ENCODE measurements at regions not wholly inside any gene's neighbourhood (a gene's known extent, or its start where the extent isn't known, plus 50 kb on each side); places are given as distances from the start of the nearest gene placed in this dataset.

DNA sequence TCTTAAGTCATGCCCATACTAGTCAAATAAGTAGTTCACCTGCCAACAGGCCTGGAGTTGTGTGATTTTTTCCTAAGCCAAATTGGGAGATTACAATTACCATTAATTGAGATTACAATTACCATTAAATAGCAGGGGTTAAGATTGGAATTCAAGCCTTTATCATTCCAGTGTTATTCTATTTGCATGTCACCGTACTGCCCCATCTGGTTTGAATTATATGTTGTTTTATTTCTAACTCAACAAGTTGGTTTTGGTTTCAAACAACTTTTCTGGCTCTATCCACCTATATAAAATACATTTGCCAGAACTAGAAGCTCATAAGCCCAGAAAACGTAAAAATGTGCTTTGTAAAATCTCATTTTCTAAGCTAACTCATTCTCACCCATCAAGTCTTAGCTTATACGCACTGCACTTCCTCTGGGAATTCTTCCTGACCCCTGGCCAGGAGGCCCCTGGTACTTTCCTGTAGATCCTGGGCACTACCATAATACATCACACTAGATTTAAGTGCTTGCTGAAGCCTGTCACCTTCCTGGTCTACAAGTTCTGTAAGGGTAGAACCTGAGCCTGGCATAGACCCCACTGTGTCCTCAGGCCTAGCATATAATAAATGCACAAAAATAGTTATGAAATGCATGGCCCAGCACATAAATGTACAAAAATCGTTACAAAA is 242.0 kb upstream of the TRPM3 start:
- TF ChIP-seq, protein P1, sequence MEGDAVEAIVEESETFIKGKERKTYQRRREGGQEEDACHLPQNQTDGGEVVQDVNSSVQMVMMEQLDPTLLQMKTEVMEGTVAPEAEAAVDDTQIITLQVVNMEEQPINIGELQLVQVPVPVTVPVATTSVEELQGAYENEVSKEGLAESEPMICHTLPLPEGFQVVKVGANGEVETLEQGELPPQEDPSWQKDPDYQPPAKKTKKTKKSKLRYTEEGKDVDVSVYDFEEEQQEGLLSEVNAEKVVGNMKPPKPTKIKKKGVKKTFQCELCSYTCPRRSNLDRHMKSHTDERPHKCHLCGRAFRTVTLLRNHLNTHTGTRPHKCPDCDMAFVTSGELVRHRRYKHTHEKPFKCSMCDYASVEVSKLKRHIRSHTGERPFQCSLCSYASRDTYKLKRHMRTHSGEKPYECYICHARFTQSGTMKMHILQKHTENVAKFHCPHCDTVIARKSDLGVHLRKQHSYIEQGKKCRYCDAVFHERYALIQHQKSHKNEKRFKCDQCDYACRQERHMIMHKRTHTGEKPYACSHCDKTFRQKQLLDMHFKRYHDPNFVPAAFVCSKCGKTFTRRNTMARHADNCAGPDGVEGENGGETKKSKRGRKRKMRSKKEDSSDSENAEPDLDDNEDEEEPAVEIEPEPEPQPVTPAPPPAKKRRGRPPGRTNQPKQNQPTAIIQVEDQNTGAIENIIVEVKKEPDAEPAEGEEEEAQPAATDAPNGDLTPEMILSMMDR (IDR thresholded peaks at IDR 0.05; ENCODE audit: low read length, missing control alignments): no peak
- no peak for DNase-seq (ENCODE audit: low read depth)
- no peak overlapping the region for H3K4me3 ChIP-seq (replicated peaks; ENCODE audit: low read depth, low read length)

DNA sequence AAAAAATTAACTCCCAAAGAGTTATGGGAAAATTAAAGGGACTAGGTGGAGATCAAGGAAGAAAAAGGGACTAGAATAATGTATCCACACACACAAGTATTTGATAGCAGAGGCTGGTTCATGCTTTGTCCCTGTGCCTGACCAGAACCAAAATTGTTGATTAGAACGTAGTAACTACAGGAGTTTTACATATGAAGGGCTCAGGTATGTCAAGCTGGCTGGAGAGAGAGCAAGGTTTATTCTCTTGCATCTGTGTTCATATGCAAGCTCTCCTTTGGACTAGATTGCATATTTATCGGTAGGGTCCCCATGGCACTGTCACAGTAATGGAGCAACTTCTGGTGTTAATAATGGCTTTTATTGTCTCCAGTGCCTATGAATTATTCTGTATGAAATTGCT is 239.9 kb upstream of the TRPM3 start:
- no peak for DNase-seq (ENCODE audit: low read depth)
- TF ChIP-seq, protein P1 (IDR thresholded peaks at IDR 0.05; ENCODE audit: low read length, missing control alignments): no peak
- no peak overlapping the region for H3K4me3 ChIP-seq (replicated peaks; ENCODE audit: low read depth, low read length)

DNA sequence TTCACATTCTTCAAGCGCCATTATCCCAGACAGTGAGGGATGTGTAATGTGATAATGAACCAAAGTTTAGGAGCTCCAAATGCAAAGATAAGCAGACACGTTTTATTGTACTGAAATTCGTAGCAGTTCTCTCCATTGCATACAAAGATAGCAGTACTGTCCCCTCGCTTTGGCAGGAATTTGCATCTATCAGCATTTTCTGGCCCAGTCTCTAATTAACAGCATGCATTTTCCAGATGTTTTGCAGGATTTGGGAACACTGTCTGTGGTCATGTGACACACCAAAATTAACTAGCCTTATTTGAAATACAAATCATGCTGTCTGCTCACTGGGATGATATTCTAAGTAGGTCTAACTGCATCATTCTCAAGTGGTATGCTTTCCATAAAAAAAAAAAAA is 235.9 kb upstream of the TRPM3 start:
- H3K4me3 ChIP-seq (replicated peaks; ENCODE audit: low read depth, low read length): no peak overlapping the region
- TF ChIP-seq, protein P1 (IDR thresholded peaks at IDR 0.05; ENCODE audit: low read length, missing control alignments): no peak
- no peak for DNase-seq (ENCODE audit: low read depth)

DNA sequence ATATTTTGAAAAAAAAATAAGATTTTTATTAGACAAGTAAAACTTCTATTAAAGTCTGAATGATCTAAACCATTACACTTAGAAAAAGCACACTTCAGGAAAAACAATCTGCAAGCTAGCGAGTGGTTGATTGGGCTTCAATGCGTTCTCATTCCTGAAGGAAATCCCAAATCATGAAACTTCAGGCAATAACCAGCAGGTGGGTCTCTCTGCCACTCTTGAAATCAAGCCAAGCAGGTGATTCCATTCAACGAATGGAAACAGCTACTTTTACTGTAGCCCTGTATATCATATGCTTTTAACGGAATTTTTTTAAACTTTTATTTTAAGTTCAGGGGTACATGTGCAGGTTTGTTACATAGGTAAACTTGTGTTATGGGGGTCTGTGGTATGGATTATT is 234.5 kb upstream of the TRPM3 start:
- no peak overlapping the region for H3K4me3 ChIP-seq (replicated peaks; ENCODE audit: low read depth, low read length)
- TF ChIP-seq, protein P1 (IDR thresholded peaks at IDR 0.05; ENCODE audit: low read length, missing control alignments): no peak
- DNase-seq (ENCODE audit: low read depth): no peak

DNA sequence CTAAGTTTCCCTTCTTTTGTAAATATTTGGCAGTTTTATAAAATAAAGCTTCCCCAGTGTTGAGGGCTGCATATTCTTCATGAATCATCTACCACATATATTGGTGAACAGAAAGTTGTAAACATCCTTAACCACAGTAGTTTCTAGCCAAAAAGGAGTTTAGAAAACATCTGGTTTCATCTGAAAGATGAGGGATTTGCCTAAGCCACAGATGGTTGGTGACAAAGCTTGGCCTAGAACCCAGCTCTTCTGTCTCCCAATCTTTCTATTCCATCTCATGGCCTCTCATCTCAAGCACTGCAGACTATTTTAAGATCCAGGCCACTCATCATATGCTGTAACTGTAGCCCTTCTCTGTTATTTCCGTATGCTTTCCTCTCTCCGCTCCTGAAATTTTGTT is 232.3 kb upstream of the TRPM3 start:
- no peak overlapping the region for H3K4me3 ChIP-seq (replicated peaks; ENCODE audit: low read depth, low read length)
- TF ChIP-seq, protein P1 (IDR thresholded peaks at IDR 0.05; ENCODE audit: low read length, missing control alignments): no peak
- DNase-seq (ENCODE audit: low read depth): no peak

DNA sequence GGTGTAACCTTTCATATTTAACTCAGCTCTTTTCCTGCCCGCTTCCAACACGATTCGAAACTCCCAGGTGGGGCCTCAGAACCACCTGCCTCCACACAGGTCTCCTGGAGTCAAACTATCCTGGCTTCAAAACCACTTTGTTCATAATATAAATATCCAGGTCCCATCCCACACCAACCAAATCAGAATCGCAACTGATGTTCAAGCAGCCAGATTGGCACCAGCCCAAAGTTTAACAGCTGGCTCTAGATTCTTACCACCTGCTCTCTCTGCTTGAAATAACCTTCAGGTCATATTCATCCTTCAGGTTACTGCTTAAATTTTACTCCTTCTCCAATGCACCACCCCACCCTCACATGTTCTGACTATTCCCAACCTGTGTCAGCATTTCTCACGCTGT is 231.4 kb upstream of the TRPM3 start:
- DNase-seq (ENCODE audit: low read depth): no peak
- no peak overlapping the region for H3K4me3 ChIP-seq (replicated peaks; ENCODE audit: low read depth, low read length)
- TF ChIP-seq, protein P1 (IDR thresholded peaks at IDR 0.05; ENCODE audit: low read length, missing control alignments): no peak

DNA sequence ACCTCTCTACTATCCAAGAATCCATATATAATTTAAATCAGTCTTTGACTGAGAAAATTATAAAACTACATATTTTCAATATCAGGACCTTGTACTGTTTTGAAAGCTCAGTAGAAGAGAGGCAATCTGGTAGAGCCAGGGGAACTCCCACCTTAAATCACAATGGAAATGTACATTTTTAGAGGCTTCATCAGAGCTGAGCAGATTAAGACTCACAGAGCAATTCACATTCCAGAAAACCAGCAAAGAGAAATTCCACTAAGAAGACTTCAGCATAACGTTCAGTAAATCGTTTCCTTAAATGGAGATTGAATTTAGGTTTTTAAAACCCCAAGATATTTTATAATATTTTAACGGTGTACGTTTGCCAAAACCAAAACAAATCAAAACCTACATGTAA is 227.8 kb upstream of the TRPM3 start:
- TF ChIP-seq, protein P1 (IDR thresholded peaks at IDR 0.05; ENCODE audit: low read length, missing control alignments): no peak
- H3K4me3 ChIP-seq (replicated peaks; ENCODE audit: low read depth, low read length): no peak overlapping the region
- DNase-seq (ENCODE audit: low read depth): peak; percentile 64

Data from fibroblast of pulmonary artery (primary cell).